ENCODE measurements at regions not wholly inside any gene's neighbourhood (a gene's known extent, or its start where the extent isn't known, plus 50 kb on each side); places are given as distances from the start of the nearest gene placed in this dataset.
"Not testable (repeated sequence)": the region's sequence is repeated elsewhere in the genome, so short reads cannot be mapped to it uniquely, and the experiment has no call there.

GRCh38 chr5:83802686-83803085 lies 82.0 kb upstream of the HAPLN1 start:
- DNase-seq (ENCODE audit: low spot score): no peak

DNA sequence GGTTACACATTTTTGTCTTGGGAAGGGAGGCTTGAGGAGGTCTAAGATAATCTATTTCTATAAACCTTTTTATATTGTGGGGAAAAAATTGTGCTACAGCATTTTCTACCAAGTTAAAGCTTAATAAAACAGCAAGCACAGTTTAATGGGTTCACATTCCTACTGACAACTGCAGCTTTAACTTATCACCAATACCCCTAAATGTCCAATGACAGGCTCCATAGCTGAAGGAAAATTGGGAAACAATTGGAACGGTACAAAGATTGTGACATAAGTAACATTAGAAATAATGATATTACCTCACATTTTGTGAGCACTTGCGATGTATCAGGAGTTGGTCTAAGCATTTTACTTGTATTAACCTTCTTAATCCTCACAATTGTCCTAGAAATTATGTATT lies 79.5 kb upstream of the HAPLN1 start:
- DNase-seq (ENCODE audit: low spot score): no peak

GRCh38 chr5:83799020-83799419 lies 78.4 kb upstream of the HAPLN1 start:
- DNase-seq (ENCODE audit: low spot score): not testable (repeated sequence)

- DNase-seq (ENCODE audit: low spot score): no peak
Observed at GRCh38 chr5:83789371-83789770, 68.7 kb upstream of the HAPLN1 start.

DNA sequence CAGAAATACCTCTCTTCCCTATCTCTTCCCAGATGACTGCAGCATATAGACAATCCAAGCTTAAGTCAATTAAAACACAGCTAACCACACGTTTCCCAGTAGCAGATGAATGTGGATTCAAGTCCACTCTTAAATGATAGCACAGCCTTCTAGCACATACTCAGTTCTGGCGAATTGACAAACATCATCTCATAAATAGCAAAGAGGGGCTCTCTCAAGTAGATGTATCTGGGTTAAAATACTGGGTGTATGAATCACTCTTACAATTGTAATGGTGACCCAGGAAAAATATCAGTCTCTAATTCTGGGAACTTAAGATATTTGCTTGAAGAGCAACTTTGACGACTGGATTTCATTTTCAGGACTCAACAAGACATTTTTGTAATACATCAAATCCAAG lies 67.0 kb upstream of the HAPLN1 start:
- DNase-seq (ENCODE audit: low spot score): no peak

DNA sequence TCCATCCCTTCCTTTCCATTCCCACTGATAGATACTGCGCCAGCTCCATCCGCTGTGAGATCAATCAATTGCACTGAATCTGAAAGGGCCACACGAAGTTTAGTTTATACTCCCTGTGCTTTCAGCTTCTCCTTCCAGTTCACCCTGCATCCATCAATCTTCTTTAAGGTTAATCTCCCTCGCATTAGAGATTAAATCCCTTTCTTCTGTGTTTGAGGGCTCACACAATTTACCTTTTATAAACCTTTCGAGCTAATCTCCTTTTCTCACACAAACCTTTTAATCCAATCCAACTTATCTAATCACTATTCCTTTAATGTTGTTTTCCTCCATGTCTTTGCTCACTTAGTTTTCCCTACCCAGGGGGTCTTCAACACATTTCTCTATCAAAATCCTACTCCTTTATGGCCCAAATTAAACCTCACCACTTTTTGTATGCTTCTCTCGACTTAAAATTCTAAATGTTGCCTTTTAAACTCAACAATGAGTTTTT lies 64.6 kb upstream of the HAPLN1 start:
- no peak for DNase-seq (ENCODE audit: low spot score)

DNA sequence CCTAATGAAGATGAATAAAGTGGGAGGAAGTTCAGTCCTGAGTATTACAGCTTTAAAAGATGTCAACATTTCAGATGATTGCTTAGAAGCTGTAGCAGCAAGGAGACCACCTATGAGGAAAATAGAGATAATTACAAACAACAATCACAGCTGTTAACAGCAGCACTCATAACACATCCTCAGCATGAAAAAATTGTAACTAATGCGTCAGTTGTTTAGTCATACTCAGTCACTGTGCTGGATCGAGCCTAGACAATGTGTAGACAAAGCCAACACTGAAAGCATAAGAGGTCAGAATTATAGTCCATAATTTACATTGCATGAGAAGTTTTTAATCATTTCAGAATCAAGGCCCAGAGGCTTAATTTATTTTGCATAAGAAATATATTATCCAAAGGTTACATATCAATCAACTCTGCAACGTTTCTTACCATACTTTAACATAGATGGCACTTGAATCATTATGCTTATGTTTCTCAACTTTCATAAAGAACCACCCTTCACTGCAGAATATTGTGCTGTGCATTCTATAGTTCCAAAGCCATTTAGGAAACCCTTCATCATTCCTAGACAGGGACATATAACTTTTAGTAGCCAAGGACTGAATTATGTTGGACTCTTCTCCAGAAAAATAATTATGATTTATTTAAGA lies 60.2 kb upstream of the HAPLN1 start:
- no peak for DNase-seq (ENCODE audit: low spot score)

GRCh38 chr5:83777856-83778255 lies 57.2 kb upstream of the HAPLN1 start:
- no peak for DNase-seq (ENCODE audit: low spot score)

GRCh38 chr5:83776437-83777031 lies 55.9 kb upstream of the HAPLN1 start:
- DNase-seq (ENCODE audit: low spot score): no peak

Data from CD4-positive, alpha-beta T cell treated with Interleukin-15 for 4 hours (primary cell).